ENCODE measurements at regions not wholly inside any gene's neighbourhood (a gene's known extent, or its start where the extent isn't known, plus 50 kb on each side); places are given as distances from the start of the nearest gene placed in this dataset.
A peak's percentile ranks its signal among the peaks of the same experiment; 100 is the strongest.

DNA sequence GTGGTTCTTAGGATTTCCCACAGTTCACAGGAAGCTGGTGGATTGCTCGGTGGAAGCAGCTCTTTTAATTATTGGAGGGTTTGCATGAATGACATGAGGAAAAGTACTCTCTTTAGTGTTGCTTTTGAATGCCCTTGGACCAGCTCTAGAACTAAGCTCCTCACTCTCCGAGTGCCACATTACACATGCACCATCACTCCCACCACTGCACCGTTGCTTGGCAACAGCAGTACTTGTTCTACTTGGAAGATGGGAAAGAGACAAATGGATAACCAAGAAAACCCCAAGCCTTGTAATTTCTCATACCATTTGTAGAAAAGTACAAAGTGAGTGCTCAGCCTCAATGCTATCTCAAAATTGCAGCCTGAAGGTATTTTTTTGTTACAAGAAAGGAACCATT, 620.2 kb upstream of the BOD1L1 start:
- Histone ChIP-seq H3K9me3 (replicated peaks; ENCODE audit: insufficient read depth, low read length) (no peaks in the 10 kb centered on the region), H3K27me3 (replicated peaks; ENCODE audit: insufficient read depth, low read length) (no peaks in the 10 kb centered on the region), H2AFZ (ENCODE audit: low read length) (no peak overlapping the region), H3K4me1 (ENCODE audit: low read length) (no peaks in the 10 kb centered on the region), H3K36me3 (replicated peaks; ENCODE audit: insufficient read depth, low read length) (no peaks in the 10 kb centered on the region), H3K9me2 (replicated peaks; ENCODE audit: insufficient read depth, low read length) (no peaks in the 10 kb centered on the region), H3K4me2 (ENCODE audit: low read depth, low read length) (no peak overlapping the region), H3K27ac (ENCODE audit: low read length) (no peak overlapping the region), H4K20me1 (ENCODE audit: insufficient read depth, low read length) (no peaks in the 10 kb centered on the region), H3F3A (ENCODE audit: insufficient read depth, low read length) (no peaks in the 10 kb centered on the region), H3K79me2 (ENCODE audit: low read length) (no peaks in the 10 kb centered on the region), H3K9ac (ENCODE audit: low read length) (no peak overlapping the region), H3K4me3 (ENCODE audit: low read length) (no peak overlapping the region)
- DNase-seq, result no peak
- TF ChIP-seq, protein P1, sequence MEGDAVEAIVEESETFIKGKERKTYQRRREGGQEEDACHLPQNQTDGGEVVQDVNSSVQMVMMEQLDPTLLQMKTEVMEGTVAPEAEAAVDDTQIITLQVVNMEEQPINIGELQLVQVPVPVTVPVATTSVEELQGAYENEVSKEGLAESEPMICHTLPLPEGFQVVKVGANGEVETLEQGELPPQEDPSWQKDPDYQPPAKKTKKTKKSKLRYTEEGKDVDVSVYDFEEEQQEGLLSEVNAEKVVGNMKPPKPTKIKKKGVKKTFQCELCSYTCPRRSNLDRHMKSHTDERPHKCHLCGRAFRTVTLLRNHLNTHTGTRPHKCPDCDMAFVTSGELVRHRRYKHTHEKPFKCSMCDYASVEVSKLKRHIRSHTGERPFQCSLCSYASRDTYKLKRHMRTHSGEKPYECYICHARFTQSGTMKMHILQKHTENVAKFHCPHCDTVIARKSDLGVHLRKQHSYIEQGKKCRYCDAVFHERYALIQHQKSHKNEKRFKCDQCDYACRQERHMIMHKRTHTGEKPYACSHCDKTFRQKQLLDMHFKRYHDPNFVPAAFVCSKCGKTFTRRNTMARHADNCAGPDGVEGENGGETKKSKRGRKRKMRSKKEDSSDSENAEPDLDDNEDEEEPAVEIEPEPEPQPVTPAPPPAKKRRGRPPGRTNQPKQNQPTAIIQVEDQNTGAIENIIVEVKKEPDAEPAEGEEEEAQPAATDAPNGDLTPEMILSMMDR (IDR thresholded peaks at IDR 0.05; ENCODE audit: low read length), result no peak
- TF ChIP-seq EZH2 (optimal IDR thresholded peaks at IDR 0.05; ENCODE audit: low read depth, low read length) (no peak), EZH2phosphoT487 (IDR thresholded peaks at IDR 0.05; ENCODE audit: low read length) (no peak)

DNA sequence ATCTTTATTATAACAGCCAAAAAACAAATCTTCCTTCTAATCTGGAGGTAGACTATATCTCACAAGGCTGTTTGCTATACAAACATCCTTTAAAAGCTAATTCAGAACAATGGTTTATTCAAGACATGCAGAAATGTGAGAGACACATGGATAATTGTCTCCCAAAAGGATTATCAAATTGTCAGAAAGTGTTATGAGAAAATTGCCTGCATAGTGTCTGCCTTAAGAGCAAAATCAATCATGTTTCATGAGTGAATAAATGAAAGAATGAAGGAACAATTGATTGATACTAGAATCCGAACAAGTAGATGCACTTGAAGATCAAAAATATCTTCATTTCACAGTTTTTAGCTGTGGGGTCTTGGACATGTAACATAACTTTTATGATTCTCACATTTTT, 621.7 kb upstream of the BOD1L1 start:
- H3K9ac ChIP-seq (ENCODE audit: low read length), result no peak overlapping the region
- no peaks in the 10 kb centered on the region for H3K27me3 ChIP-seq (replicated peaks; ENCODE audit: insufficient read depth, low read length)
- H3K79me2 ChIP-seq (ENCODE audit: low read length), result no peaks in the 10 kb centered on the region
- no peak overlapping the region for H3K27ac ChIP-seq (ENCODE audit: low read length)
- no peak for DNase-seq
- H3K4me3 ChIP-seq (ENCODE audit: low read length), result no peak overlapping the region
- no peaks in the 10 kb centered on the region for H4K20me1 ChIP-seq (ENCODE audit: insufficient read depth, low read length)
- H3K9me2 ChIP-seq (replicated peaks; ENCODE audit: insufficient read depth, low read length), result no peaks in the 10 kb centered on the region
- H3K9me3 ChIP-seq (replicated peaks; ENCODE audit: insufficient read depth, low read length), result no peaks in the 10 kb centered on the region
- no peaks in the 10 kb centered on the region for H3K4me1 ChIP-seq (ENCODE audit: low read length)
- no peak overlapping the region for H3K4me2 ChIP-seq (ENCODE audit: low read depth, low read length)
- H3F3A ChIP-seq (ENCODE audit: insufficient read depth, low read length), result no peaks in the 10 kb centered on the region
- TF ChIP-seq EZH2phosphoT487 (IDR thresholded peaks at IDR 0.05; ENCODE audit: low read length) (no peak), EZH2 (optimal IDR thresholded peaks at IDR 0.05; ENCODE audit: low read depth, low read length) (no peak)
- TF ChIP-seq, protein P1 (IDR thresholded peaks at IDR 0.05; ENCODE audit: low read length), result no peak
- H2AFZ ChIP-seq (ENCODE audit: low read length), result no peak overlapping the region
- no peaks in the 10 kb centered on the region for H3K36me3 ChIP-seq (replicated peaks; ENCODE audit: insufficient read depth, low read length)

DNA sequence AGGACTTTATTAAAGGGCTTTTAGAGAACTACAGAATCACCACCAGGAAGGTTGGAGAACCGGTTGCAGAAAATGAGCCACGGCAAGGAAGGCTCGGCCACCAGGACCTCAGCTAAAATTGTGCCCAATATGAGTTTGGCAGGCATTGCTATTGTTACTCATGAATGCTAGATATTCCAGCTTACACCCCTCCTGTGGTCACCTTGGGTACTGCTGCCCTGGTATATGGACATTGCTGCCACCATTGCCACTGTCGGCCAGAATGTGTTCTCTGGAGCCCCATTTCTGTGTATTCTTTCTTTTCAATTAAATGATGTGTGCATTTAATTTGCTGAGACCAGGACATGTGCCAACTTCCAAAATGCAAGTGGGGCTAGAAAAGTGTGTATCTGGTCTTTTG, 626.7 kb upstream of the BOD1L1 start:
- H3K79me2 ChIP-seq (ENCODE audit: low read length), result no peaks in the 10 kb centered on the region
- no peaks in the 10 kb centered on the region for H3K27me3 ChIP-seq (replicated peaks; ENCODE audit: insufficient read depth, low read length)
- no peak overlapping the region for H3K9ac ChIP-seq (ENCODE audit: low read length)
- H3K9me3 ChIP-seq (replicated peaks; ENCODE audit: insufficient read depth, low read length), result no peaks in the 10 kb centered on the region
- no peak overlapping the region for H3K4me3 ChIP-seq (ENCODE audit: low read length)
- H3K27ac ChIP-seq (ENCODE audit: low read length), result no peak overlapping the region
- peak; percentile 17 for DNase-seq
- no peaks in the 10 kb centered on the region for H4K20me1 ChIP-seq (ENCODE audit: insufficient read depth, low read length)
- no peak overlapping the region for H3K4me2 ChIP-seq (ENCODE audit: low read depth, low read length)
- no peak overlapping the region for H2AFZ ChIP-seq (ENCODE audit: low read length)
- no peaks in the 10 kb centered on the region for H3K4me1 ChIP-seq (ENCODE audit: low read length)
- no peaks in the 10 kb centered on the region for H3K9me2 ChIP-seq (replicated peaks; ENCODE audit: insufficient read depth, low read length)
- TF ChIP-seq EZH2phosphoT487 (IDR thresholded peaks at IDR 0.05; ENCODE audit: low read length), result no peak
- TF ChIP-seq, protein P1 (IDR thresholded peaks at IDR 0.05; ENCODE audit: low read length), result peak; percentile 43
- H3K36me3 ChIP-seq (replicated peaks; ENCODE audit: insufficient read depth, low read length), result no peaks in the 10 kb centered on the region
- H3F3A ChIP-seq (ENCODE audit: insufficient read depth, low read length), result no peaks in the 10 kb centered on the region

Data from MM.1S (cell line).